ENCODE measurements at regions not wholly inside any gene's neighbourhood (a gene's known extent, or its start where the extent isn't known, plus 50 kb on each side); places are given as distances from the start of the nearest gene placed in this dataset.

DNA sequence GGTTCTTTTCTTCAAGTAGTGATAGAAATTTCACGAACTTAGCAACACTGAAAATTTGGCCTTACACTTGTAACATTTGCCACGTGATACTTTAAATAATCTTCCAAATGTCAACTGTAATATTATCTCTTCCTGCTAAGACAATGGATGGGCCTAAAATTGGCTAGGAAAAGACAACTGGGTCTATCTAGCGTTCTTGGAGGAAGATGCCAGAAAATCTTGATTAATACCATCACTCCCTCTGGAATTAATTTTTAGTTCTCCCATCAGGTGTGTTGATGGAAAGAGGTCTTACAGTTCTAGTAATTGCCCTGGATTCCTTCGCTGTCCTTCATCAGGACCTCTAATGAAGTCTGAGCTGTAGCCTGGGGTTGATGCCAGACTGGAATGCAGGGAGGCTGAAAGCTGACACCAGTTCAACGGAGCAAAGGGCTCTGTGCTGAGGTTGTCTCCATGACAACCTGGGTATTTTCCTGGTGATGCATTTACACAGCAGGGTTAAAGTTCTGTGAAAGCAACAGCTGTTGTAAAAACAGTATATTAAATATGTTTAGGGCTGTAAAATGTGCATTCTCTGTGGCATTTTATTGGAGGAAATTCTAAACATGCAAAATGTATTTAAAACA lies 92.3 kb downstream of the GAS1 start:
- TF ChIP-seq, protein P1, sequence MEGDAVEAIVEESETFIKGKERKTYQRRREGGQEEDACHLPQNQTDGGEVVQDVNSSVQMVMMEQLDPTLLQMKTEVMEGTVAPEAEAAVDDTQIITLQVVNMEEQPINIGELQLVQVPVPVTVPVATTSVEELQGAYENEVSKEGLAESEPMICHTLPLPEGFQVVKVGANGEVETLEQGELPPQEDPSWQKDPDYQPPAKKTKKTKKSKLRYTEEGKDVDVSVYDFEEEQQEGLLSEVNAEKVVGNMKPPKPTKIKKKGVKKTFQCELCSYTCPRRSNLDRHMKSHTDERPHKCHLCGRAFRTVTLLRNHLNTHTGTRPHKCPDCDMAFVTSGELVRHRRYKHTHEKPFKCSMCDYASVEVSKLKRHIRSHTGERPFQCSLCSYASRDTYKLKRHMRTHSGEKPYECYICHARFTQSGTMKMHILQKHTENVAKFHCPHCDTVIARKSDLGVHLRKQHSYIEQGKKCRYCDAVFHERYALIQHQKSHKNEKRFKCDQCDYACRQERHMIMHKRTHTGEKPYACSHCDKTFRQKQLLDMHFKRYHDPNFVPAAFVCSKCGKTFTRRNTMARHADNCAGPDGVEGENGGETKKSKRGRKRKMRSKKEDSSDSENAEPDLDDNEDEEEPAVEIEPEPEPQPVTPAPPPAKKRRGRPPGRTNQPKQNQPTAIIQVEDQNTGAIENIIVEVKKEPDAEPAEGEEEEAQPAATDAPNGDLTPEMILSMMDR (conservative IDR thresholded peaks at IDR 0.05; ENCODE audit: control insufficient read depth, insufficient read depth, low read depth, low read length): no peak
- no peak overlapping the region for H3K4me3 ChIP-seq (ENCODE audit: control insufficient read depth, low read depth, low read length)
- peak; percentile 96 for DNase-seq (ENCODE audit: low read depth)

DNA sequence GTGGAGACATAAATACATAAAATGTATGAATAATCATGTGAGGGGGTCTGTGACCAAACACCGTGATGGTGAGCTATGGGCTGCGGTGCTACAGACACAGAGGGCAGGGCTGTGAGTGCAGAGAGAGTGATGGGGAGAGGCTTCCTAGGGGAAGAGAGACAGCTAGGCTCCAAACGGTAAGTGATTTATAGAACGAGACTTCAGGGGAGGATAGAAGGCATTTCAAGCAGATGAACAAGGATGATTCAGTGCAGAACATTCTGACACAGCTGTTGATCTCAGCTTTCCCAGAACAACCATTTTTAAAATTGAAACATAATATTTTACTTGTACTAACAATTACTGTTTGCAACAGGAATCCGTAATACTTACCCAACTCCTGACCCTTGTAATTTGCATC lies 100.7 kb downstream of the GAS1 start:
- TF ChIP-seq, protein P1 (conservative IDR thresholded peaks at IDR 0.05; ENCODE audit: control insufficient read depth, insufficient read depth, low read depth, low read length): no peak
- no peak overlapping the region for H3K4me3 ChIP-seq (ENCODE audit: control insufficient read depth, low read depth, low read length)
- peak; percentile 54 for DNase-seq (ENCODE audit: low read depth)

DNA sequence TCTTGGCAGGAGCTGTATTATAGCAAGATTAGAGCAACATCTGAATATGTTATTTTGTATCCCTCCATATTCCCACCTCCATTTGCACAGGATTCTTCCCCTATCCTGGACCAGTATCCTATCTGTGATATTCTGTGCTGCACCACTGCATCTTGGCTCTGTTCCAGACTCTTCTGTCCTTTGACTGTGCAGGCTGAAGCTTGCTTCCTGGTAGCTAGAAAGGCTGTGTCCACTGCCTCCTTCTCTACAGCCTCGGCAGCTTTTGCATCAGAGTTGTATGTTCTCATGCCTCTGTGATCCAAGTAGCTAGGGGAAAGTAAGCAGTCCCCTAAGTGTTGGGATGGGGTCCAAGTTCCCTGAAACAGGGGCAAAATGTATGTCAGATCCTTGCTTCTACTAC lies 104.1 kb downstream of the GAS1 start:
- no peak overlapping the region for H3K4me3 ChIP-seq (ENCODE audit: control insufficient read depth, low read depth, low read length)
- TF ChIP-seq, protein P1 (conservative IDR thresholded peaks at IDR 0.05; ENCODE audit: control insufficient read depth, insufficient read depth, low read depth, low read length): no peak
- no peak for DNase-seq (ENCODE audit: low read depth)

DNA sequence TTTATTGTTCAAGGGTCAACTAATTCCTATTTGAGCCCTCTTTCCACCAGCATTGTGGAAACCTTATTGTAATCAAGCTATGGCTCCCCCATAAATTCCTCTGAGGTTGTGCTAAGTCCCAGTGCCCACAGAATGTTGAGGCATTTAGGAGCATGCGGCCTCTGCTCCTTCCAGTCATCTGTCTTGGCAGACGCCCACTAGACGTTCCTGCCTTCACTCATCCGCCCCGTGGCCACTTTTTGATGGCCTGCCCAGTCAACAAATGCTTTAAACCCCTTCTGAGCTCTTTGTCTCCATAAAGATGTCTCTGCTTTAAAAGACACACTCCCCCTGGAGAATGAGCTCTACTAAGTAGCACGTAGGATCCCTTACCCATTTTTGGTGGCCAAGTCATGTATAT lies 104.7 kb downstream of the GAS1 start:
- no peak overlapping the region for H3K4me3 ChIP-seq (ENCODE audit: control insufficient read depth, low read depth, low read length)
- TF ChIP-seq, protein P1 (conservative IDR thresholded peaks at IDR 0.05; ENCODE audit: control insufficient read depth, insufficient read depth, low read depth, low read length): no peak
- no peak for DNase-seq (ENCODE audit: low read depth)

DNA sequence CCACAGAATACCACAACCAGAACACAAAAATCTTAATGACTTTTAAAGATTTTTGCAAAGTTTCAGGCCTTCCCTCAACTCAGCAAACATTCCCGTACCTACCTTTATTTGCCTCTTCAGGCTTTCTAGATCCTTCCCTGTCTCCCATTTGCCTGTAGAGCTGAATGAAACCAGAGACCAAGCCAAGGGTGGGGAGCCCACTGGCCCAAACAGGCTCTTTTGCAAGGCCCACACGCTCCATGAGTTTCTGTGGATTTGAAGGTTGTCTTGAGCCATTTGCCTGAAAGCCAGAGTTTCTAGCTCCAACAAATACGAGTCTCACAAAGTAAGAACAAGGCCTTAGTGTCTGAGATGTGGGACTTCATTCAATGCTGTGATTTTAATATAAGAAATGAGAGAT lies 107.8 kb downstream of the GAS1 start:
- TF ChIP-seq, protein P1 (conservative IDR thresholded peaks at IDR 0.05; ENCODE audit: control insufficient read depth, insufficient read depth, low read depth, low read length): no peak
- H3K4me3 ChIP-seq (ENCODE audit: control insufficient read depth, low read depth, low read length): no peak overlapping the region
- DNase-seq (ENCODE audit: low read depth): no peak

DNA sequence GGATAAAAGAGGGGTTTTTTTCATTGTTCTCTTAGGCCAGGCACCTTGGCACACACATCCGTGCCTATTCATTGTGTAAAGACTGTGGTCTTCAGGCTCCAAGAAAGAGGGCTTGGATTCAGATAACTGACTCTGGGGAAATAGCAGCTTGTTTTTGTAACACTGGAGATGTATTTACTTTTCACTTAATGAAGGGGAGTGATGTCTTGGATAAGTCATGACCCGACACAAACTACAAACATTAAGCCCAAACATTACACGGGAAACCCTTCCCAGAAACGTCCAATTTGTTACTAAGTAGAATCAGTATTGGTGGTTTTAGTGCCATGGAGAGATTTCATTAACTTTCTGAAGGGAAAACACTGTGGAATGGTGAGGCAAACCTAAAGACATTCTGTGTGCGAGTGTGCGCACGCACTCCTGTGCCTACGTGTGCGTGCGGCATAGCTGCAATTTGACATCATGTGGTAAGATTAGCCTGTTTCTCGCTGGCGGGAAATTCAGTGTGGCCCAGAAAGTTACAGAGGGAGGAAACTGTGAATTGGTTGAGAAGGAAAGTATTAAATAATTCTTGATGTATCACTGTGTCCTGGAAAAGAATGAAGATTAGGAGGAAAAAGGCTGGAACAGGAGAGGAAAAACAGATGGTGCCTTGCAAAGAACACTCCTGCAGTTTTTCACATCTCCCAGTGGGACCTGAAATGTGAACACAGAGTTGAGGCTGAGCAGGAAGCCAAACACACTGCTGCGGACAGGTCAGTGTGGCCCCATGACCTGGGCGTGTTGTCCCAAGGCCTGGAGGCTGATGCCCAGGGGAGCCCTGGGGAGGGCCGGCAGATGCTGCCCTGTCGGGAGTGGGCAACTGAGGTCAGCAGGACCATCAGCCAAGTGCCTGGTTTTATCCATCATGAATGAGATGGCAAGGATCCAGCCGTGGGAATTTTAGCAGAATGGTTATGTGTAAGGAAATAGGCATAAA lies 108.5 kb downstream of the GAS1 start:
- H3K4me3 ChIP-seq (ENCODE audit: control insufficient read depth, low read depth, low read length): no peak overlapping the region
- DNase-seq (ENCODE audit: low read depth): no peak
- TF ChIP-seq, protein P1 (conservative IDR thresholded peaks at IDR 0.05; ENCODE audit: control insufficient read depth, insufficient read depth, low read depth, low read length): no peak
